ENCODE measurements at regions not wholly inside any gene's neighbourhood (a gene's known extent, or its start where the extent isn't known, plus 50 kb on each side); places are given as distances from the start of the nearest gene placed in this dataset.

DNA sequence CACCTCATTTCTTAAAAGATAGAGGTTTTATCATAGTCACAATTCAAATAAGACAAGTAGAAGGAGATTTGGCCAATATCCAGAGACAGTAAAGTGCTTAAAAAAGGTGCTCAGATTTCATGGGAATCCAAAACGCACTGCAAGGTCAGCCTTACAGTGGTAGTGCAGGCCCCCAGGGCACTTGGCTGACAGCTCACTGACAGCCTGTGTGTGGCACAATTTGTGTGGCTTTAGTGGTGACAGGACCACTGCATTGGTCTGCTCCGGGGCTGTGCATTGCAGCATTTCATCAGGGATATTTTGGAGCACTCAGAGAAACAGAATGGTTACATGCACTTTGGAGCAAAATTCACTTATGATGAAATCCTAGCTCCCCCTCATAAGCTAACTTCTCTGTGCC, 544.3 kb downstream of the NTRK3 start:
- TF ChIP-seq, protein P1, sequence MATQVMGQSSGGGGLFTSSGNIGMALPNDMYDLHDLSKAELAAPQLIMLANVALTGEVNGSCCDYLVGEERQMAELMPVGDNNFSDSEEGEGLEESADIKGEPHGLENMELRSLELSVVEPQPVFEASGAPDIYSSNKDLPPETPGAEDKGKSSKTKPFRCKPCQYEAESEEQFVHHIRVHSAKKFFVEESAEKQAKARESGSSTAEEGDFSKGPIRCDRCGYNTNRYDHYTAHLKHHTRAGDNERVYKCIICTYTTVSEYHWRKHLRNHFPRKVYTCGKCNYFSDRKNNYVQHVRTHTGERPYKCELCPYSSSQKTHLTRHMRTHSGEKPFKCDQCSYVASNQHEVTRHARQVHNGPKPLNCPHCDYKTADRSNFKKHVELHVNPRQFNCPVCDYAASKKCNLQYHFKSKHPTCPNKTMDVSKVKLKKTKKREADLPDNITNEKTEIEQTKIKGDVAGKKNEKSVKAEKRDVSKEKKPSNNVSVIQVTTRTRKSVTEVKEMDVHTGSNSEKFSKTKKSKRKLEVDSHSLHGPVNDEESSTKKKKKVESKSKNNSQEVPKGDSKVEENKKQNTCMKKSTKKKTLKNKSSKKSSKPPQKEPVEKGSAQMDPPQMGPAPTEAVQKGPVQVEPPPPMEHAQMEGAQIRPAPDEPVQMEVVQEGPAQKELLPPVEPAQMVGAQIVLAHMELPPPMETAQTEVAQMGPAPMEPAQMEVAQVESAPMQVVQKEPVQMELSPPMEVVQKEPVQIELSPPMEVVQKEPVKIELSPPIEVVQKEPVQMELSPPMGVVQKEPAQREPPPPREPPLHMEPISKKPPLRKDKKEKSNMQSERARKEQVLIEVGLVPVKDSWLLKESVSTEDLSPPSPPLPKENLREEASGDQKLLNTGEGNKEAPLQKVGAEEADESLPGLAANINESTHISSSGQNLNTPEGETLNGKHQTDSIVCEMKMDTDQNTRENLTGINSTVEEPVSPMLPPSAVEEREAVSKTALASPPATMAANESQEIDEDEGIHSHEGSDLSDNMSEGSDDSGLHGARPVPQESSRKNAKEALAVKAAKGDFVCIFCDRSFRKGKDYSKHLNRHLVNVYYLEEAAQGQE (IDR thresholded peaks at IDR 0.05; ENCODE audit: low read depth) = no peak
- no peak for TF ChIP-seq SP1 (IDR thresholded peaks at IDR 0.05; ENCODE audit: low read depth)
- TF ChIP-seq, protein P2, sequence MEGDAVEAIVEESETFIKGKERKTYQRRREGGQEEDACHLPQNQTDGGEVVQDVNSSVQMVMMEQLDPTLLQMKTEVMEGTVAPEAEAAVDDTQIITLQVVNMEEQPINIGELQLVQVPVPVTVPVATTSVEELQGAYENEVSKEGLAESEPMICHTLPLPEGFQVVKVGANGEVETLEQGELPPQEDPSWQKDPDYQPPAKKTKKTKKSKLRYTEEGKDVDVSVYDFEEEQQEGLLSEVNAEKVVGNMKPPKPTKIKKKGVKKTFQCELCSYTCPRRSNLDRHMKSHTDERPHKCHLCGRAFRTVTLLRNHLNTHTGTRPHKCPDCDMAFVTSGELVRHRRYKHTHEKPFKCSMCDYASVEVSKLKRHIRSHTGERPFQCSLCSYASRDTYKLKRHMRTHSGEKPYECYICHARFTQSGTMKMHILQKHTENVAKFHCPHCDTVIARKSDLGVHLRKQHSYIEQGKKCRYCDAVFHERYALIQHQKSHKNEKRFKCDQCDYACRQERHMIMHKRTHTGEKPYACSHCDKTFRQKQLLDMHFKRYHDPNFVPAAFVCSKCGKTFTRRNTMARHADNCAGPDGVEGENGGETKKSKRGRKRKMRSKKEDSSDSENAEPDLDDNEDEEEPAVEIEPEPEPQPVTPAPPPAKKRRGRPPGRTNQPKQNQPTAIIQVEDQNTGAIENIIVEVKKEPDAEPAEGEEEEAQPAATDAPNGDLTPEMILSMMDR (IDR thresholded peaks at IDR 0.05 in 2 of 3, conservative IDR thresholded peaks at IDR 0.05 in 1 of 3; ENCODE audit: borderline replicate concordance in 1 of 3, insufficient read depth in 1 of 3, low read depth in 2 of 3, low read length in 2 of 3) = no peak
- TF ChIP-seq SRF (IDR thresholded peaks at IDR 0.05; ENCODE audit: low read depth) = no peak
- TF ChIP-seq TCF7L2 (IDR thresholded peaks at IDR 0.05; ENCODE audit: borderline replicate concordance, extremely low read depth, insufficient read depth, insufficient read length) = no peak
- TF ChIP-seq FOSL1 (IDR thresholded peaks at IDR 0.05; ENCODE audit: low read depth) = no peak
- TF ChIP-seq, protein P3, sequence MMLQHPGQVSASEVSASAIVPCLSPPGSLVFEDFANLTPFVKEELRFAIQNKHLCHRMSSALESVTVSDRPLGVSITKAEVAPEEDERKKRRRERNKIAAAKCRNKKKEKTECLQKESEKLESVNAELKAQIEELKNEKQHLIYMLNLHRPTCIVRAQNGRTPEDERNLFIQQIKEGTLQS (IDR thresholded peaks at IDR 0.05) = no peak
- TF ChIP-seq JUND (IDR thresholded peaks at IDR 0.05) = no peak
- TF ChIP-seq EGR1 (IDR thresholded peaks at IDR 0.05; ENCODE audit: low read depth) = no peak
- TF ChIP-seq POLR2A (IDR thresholded peaks at IDR 0.05; ENCODE audit: borderline replicate concordance, extremely low read depth, insufficient read depth, insufficient read length) = no peak
- TF ChIP-seq YY1 (IDR thresholded peaks at IDR 0.05; ENCODE audit: extremely low read depth, insufficient replicate concordance, low read depth, low read length) = no peak
- no peak for TF ChIP-seq EZH2 (IDR thresholded peaks at IDR 0.05)
